Progenitor cell of endocrine pancreas (in vitro differentiated cells): ENCODE measurements at regions not wholly inside any gene's neighbourhood (a gene's known extent, or its start where the extent isn't known, plus 50 kb on each side); places are given as distances from the start of the nearest gene placed in this dataset.

Source experiments
- DNase-seq: peaks from one replicate; pipeline ENCODE4 v3.0.0; 2021; ENCODE audit warnings: low spot score; ENCODE audit not compliant: unreplicated experiment
- H3K27ac Mint-ChIP-seq: 2 replicates; pipeline ENCODE4 v1.8.0; 2021; ENCODE audit warnings: mild to moderate bottlenecking, moderate library complexity, mixed read lengths
- H3K27me3 Mint-ChIP-seq: 2 replicates; pipeline ENCODE4 v1.8.0; 2021; ENCODE audit warnings: mixed read lengths
- H3K36me3 Mint-ChIP-seq: 2 replicates; pipeline ENCODE4 v1.8.0; 2022; ENCODE audit warnings: mixed read lengths; ENCODE audit not compliant: insufficient read depth
- H3K4me1 Mint-ChIP-seq: 2 replicates; pipeline ENCODE4 v1.8.0; 2021; ENCODE audit warnings: low read depth, mixed read lengths
- H3K4me3 Mint-ChIP-seq: 2 replicates; pipeline ENCODE4 v1.8.0; 2021; ENCODE audit warnings: low read depth, mild to moderate bottlenecking, moderate library complexity, mixed read lengths
- H3K9me3 Mint-ChIP-seq: 2 replicates; pipeline ENCODE4 v1.8.0; 2021; ENCODE audit warnings: low read depth, mixed read lengths
- TF ChIP-seq, protein P1 (sequence below): fragments of 200-600 bp; sonication (generic); IDR thresholded peaks from one replicate; pipeline ENCODE4 v1.5.0; 2021; ENCODE audit warnings: antibody characterized with exemption, mild to moderate bottlenecking; ENCODE audit not compliant: unreplicated experiment

DNA sequence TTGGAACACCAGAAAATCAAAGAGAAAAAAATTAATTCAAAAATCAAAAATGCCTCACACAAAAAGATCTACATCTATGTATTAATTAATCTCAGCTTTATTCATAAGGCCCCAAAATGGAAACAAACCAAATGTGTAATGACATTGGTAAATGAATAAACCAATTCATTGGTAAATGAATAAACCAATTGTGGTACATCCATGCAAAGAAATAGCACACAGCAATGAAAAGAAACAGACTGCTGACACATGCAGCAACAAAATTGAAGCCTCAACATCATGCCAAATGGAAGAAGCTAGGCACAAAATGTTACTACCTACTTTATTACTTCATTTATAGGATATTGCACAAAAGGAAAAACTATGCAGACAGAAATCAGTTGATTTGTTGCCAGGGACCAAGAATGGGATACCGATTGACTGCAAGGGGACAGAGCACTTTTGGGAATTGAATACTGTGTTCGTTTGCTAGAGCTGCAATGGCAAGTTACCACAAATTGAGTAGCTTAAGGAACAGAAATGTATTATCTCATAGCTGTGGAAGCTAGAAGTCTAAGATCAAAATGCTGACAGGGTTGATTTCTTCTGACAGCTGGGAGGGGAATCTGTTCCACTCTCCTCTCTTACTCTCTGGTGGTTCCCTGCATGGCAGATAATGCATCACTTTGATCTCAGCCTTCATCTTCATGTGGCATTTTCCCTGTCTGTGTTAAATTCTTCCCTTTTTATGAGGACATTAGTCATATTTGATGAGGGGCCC, 252.8 kb downstream of the RFC3 start:
- Mint-ChIP-seq H3K4me3 (no peak overlapping the region), H3K4me1 (no peaks in the 10 kb centered on the region), H3K36me3 (no peaks in the 10 kb centered on the region), H3K9me3 (peaks cover 12% of the 10 kb centered on the region), H3K27ac (no peak overlapping the region), H3K27me3 (no peaks in the 10 kb centered on the region)
- TF ChIP-seq, protein P1, sequence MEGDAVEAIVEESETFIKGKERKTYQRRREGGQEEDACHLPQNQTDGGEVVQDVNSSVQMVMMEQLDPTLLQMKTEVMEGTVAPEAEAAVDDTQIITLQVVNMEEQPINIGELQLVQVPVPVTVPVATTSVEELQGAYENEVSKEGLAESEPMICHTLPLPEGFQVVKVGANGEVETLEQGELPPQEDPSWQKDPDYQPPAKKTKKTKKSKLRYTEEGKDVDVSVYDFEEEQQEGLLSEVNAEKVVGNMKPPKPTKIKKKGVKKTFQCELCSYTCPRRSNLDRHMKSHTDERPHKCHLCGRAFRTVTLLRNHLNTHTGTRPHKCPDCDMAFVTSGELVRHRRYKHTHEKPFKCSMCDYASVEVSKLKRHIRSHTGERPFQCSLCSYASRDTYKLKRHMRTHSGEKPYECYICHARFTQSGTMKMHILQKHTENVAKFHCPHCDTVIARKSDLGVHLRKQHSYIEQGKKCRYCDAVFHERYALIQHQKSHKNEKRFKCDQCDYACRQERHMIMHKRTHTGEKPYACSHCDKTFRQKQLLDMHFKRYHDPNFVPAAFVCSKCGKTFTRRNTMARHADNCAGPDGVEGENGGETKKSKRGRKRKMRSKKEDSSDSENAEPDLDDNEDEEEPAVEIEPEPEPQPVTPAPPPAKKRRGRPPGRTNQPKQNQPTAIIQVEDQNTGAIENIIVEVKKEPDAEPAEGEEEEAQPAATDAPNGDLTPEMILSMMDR, result no peak
- DNase-seq, result no peak

DNA sequence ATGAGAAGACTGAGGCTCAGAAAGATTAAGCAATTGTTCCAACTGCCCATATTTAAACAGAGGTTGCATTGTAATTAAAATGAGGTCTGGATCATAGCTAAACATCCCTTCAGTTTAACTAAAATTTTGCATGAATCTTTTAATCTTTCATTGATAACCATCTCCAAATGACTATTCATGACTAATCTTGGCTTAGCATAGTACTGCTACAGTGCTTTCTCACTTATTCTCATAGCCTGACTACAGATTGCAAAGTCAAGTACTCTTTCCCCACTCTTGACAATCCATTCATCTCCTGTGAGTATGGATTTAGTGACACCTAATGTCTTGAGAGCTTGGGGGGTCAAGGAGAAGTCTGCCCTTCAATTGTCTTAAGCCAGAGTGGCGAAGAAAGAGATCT, 258.4 kb downstream of the RFC3 start:
- no peaks in the 10 kb centered on the region for H3K27me3 Mint-ChIP-seq
- no peaks in the 10 kb centered on the region for H3K4me1 Mint-ChIP-seq
- peaks cover 4% of the 10 kb centered on the region for H3K9me3 Mint-ChIP-seq
- H3K4me3 Mint-ChIP-seq, result no peak overlapping the region
- TF ChIP-seq, protein P1, result no peak
- no peak for DNase-seq
- no peak overlapping the region for H3K27ac Mint-ChIP-seq
- no peaks in the 10 kb centered on the region for H3K36me3 Mint-ChIP-seq

DNA sequence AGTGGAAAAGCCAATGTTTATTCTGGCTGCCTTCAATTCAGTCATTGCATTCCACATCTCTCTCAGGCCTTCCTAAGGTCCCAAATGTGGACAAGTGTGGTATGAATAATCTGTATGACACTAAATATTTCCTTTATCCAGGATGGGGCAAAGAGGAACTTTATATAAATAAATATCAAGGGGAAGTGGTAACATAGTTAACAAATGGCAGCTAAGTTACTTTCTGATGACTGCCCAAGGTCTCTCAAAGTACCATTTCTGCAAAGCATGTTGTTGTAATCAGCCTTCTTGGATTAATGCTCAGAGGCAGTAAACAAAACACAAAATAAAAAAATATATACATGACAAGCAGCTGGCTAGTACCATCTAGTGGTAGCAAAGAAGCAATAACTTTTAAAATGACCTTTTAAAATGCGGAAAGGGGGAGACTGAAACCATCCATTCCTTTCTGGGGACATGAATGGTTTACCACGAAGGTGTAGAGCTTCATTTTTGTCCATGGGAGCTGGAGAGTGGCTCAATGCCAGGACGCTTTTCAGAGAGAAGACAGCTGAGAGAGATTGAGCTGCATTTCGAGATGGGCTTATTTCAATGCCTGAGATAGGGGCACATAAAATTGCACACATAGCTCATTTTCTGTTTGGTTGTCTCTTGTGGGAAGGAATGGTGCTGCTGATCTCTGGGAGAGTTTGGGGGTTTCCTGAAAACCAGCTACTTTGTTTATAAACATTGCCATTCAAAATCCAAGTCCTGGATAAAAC, 259.2 kb downstream of the RFC3 start:
- no peak for DNase-seq
- H3K4me3 Mint-ChIP-seq, result no peak overlapping the region
- H3K36me3 Mint-ChIP-seq, result no peaks in the 10 kb centered on the region
- H3K27ac Mint-ChIP-seq, result no peak overlapping the region
- no peaks in the 10 kb centered on the region for H3K4me1 Mint-ChIP-seq
- no peaks in the 10 kb centered on the region for H3K27me3 Mint-ChIP-seq
- TF ChIP-seq, protein P1, result peak; percentile 65
- H3K9me3 Mint-ChIP-seq, result peaks cover 4% of the 10 kb centered on the region

DNA sequence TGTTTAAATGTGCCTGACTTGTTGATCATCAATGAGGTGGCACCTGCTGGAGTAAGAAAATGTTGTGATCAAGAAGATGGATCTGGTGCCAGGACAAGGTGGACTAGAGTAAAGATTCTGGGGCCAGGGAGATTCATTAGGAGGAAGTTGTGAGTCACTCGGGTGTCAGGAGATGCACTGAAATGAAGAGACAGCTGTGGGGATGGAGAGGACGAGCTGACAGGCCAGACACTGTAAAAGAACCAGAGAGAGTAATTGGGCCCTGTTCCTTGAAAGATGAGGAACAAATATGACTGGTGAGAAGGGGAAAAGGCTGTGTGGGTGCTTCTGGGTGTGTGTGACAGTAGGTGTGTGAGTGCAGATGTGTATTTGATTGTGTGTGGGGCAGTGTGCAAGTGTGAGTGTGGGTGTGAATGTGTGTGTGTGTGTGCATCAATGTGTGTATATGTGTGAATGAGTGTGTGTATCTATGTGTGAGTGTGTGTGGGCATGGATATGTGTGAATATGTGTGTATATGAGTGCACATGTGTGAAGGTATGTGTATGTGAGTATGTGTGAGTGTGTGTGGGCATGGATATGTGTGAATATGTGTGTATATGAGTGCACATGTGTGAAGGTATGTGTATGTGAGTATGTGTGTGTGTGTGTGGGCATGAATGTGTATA, 260.5 kb downstream of the RFC3 start:
- TF ChIP-seq, protein P1, result no peak
- Mint-ChIP-seq H3K27me3 (no peaks in the 10 kb centered on the region), H3K4me1 (no peaks in the 10 kb centered on the region), H3K27ac (no peak overlapping the region), H3K36me3 (no peaks in the 10 kb centered on the region), H3K4me3 (no peak overlapping the region), H3K9me3 (peaks cover 4% of the 10 kb centered on the region)
- DNase-seq, result no peak

DNA sequence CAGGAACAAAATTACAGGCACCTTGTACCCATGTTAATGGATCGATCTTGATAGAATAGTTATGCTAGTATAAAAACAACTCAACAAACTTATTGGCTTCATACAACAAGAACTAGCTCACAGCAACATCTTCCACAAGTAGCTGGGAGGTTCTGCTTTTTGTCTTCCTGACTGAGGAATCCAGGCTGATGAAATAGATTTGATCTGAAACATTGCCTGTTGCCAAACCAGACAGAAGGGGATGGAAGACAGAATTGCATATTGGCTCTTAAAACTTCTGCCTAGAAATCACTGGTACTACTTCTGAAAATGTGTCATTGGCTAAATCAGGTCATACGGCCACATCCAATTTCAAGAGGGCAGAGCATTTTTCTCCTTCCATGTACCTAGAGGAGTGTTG, 267.3 kb downstream of the RFC3 start:
- TF ChIP-seq, protein P1, result no peak
- no peak for DNase-seq
- no peaks in the 10 kb centered on the region for H3K27me3 Mint-ChIP-seq
- no peaks in the 10 kb centered on the region for H3K4me1 Mint-ChIP-seq
- H3K9me3 Mint-ChIP-seq, result peaks cover 24% of the 10 kb centered on the region
- H3K27ac Mint-ChIP-seq, result no peak overlapping the region
- peaks cover 4% of the 10 kb centered on the region for H3K36me3 Mint-ChIP-seq
- H3K4me3 Mint-ChIP-seq, result no peak overlapping the region
